GM23248 (cell line): ENCODE measurements at regions not wholly inside any gene's neighbourhood (a gene's known extent, or its start where the extent isn't known, plus 50 kb on each side); places are given as distances from the start of the nearest gene placed in this dataset.

Experiments used
- DNase-seq: peaks from one replicate; pipeline ENCODE4 v3.0.0-alpha.2; 2015
- H2AFZ ChIP-seq: fragments of 200-600 bp; sonication (generic); 2 replicates; pipeline ENCODE4 v1.6.1; 2016; ENCODE audit warnings: antibody characterized with exemption
- H3F3A ChIP-seq: fragments of 200-600 bp; sonication (generic); 2 replicates; pipeline ENCODE4 v1.6.1; 2016; ENCODE audit warnings: mild to moderate bottlenecking, antibody characterized with exemption, mixed run types; ENCODE audit not compliant: insufficient read depth
- H3K27ac ChIP-seq: fragments of 200-600 bp; sonication (generic); 2 replicates; pipeline ENCODE4 v1.5.1; 2016; ENCODE audit warnings: mild to moderate bottlenecking
- H3K27me3 ChIP-seq: fragments of 200-600 bp; sonication (generic); replicated peaks from 2 replicates; pipeline ENCODE4 v1.6.1; 2016; ENCODE audit warnings: mild to moderate bottlenecking; ENCODE audit not compliant: insufficient read depth
- H3K36me3 ChIP-seq: fragments of 200-600 bp; sonication (generic); 2 replicates; pipeline ENCODE4 v1.6.1; 2016; ENCODE audit warnings: low read depth, mild to moderate bottlenecking
- H3K4me1 ChIP-seq: fragments of 200-600 bp; sonication (generic); 2 replicates; pipeline ENCODE4 v1.6.1; 2016; ENCODE audit warnings: mild to moderate bottlenecking; ENCODE audit not compliant: insufficient read depth
- H3K4me2 ChIP-seq: fragments of 200-600 bp; sonication (generic); one replicate; pipeline ENCODE4 v1.6.1; 2016; ENCODE audit warnings: mild to moderate bottlenecking; ENCODE audit not compliant: unreplicated experiment
- H3K4me3 ChIP-seq: fragments of 200-600 bp; sonication (generic); 2 replicates; pipeline ENCODE4 v1.5.1; 2016; ENCODE audit warnings: mild to moderate bottlenecking
- H3K79me2 ChIP-seq: fragments of 200-600 bp; sonication (generic); 2 replicates; pipeline ENCODE4 v1.6.1; 2016; ENCODE audit warnings: mild to moderate bottlenecking; ENCODE audit not compliant: insufficient read depth
- H3K9ac ChIP-seq: fragments of 200-600 bp; sonication (generic); 2 replicates; pipeline ENCODE4 v1.6.1; 2016; ENCODE audit warnings: mild to moderate bottlenecking
- H3K9me2 ChIP-seq: fragments of 200-600 bp; sonication (generic); 2 replicates; pipeline ENCODE4 v1.6.1; 2016; ENCODE audit warnings: mixed run types, mild to moderate bottlenecking, moderate library complexity; ENCODE audit not compliant: insufficient read depth
- H3K9me3 ChIP-seq: fragments of 200-600 bp; sonication (generic); one replicate; pipeline ENCODE4 v1.6.1; 2017; ENCODE audit warnings: low read depth
- H4K20me1 ChIP-seq: fragments of 200-600 bp; sonication (generic); 2 replicates; pipeline ENCODE4 v1.6.0; 2016; ENCODE audit not compliant: insufficient read depth
- EZH2 ChIP-seq: fragments of 200-600 bp; sonication (generic); IDR thresholded peaks from 2 replicates; pipeline ENCODE4 v1.6.1; 2018; ENCODE audit warnings: antibody characterized with exemption, mild to moderate bottlenecking; ENCODE audit not compliant: insufficient read depth, poor library complexity, severe bottlenecking
- EZH2phosphoT487 ChIP-seq: fragments of 200-600 bp; sonication (generic); IDR thresholded peaks from 2 replicates; pipeline ENCODE4 v1.6.1; 2018; ENCODE audit warnings: antibody characterized with exemption, moderate library complexity, mild to moderate bottlenecking, low read depth; ENCODE audit not compliant: insufficient read depth
- WGBS, 2 experiments: methylation state at CpG; one replicate each; pipeline ENCODE4 v1.1.6; 2015 to 2017; ENCODE audit warnings: low lambda C conversion rate in 2 of 2, low coverage in 1 of 2; ENCODE audit errors: missing lambda C conversion rate in 2 of 2; 5-methylcytosine and 5-hydroxymethylcytosine counted together
- in situ Hi-C: fragments of 300-500 bp; cut with MboI; formaldehyde crosslinking; loops from 2 replicates; pipeline ENCODE4 v1.15.0; 2020

GRCh38 chr12:45490232-45490881, 239.1 kb upstream of the ARID2 start:
- in situ Hi-C loops = no loop called here
- Histone ChIP-seq H3K36me3 (no peaks in the 10 kb centered on the region), H3K9me3 (no peaks in the 10 kb centered on the region), H3K4me2 (no peak overlapping the region), H3K27ac (no peak overlapping the region), H3K79me2 (no peaks in the 10 kb centered on the region), H4K20me1 (no peaks in the 10 kb centered on the region), H3K4me3 (no peak overlapping the region), H3F3A (no peaks in the 10 kb centered on the region), H3K9ac (no peak overlapping the region), H3K4me1 (no peaks in the 10 kb centered on the region), H2AFZ (no peak overlapping the region), H3K27me3 (no peaks in the 10 kb centered on the region), H3K9me2 (no peaks in the 10 kb centered on the region)
- TF ChIP-seq EZH2 = no peak
- no peak for TF ChIP-seq EZH2phosphoT487
- DNase-seq = no peak
- 74 to 79% methylated on average over 7 of the region's 7 CpGs for WGBS, 2 experiments

GRCh38 chr12:45494279-45494678, 235.2 kb upstream of the ARID2 start:
- in situ Hi-C loops = no loop called here
- Histone ChIP-seq H3K27ac (no peak overlapping the region), H3K9ac (no peak overlapping the region), H3K27me3 (no peaks in the 10 kb centered on the region), H2AFZ (no peak overlapping the region), H3K79me2 (no peaks in the 10 kb centered on the region), H3K36me3 (no peaks in the 10 kb centered on the region), H3K9me2 (no peaks in the 10 kb centered on the region), H4K20me1 (no peaks in the 10 kb centered on the region), H3F3A (no peaks in the 10 kb centered on the region), H3K4me2 (no peak overlapping the region), H3K4me3 (no peak overlapping the region), H3K4me1 (no peaks in the 10 kb centered on the region), H3K9me3 (no peaks in the 10 kb centered on the region)
- WGBS, 2 experiments = 47 to 51% methylated on average over 4 of the region's 4 CpGs
- DNase-seq = no peak
- TF ChIP-seq EZH2 (no peak), EZH2phosphoT487 (no peak)

- no peaks in the 10 kb centered on the region for H3K79me2 ChIP-seq
- no peaks in the 10 kb centered on the region for H4K20me1 ChIP-seq
- no peak for DNase-seq
- no peak for TF ChIP-seq EZH2
- TF ChIP-seq EZH2phosphoT487 = no peak
- H3K4me2 ChIP-seq = no peak overlapping the region
- H3K27ac ChIP-seq = no peak overlapping the region
- H3K4me3 ChIP-seq = no peak overlapping the region
- no peaks in the 10 kb centered on the region for H3K27me3 ChIP-seq
- no peaks in the 10 kb centered on the region for H3K9me2 ChIP-seq
- in situ Hi-C loops = no loop called here
- H2AFZ ChIP-seq = no peak overlapping the region
- H3K36me3 ChIP-seq = no peaks in the 10 kb centered on the region
- 48 to 52% methylated on average over 1 of the region's 1 CpG for WGBS, 2 experiments
- no peaks in the 10 kb centered on the region for H3K4me1 ChIP-seq
- H3K9ac ChIP-seq = no peak overlapping the region
- no peaks in the 10 kb centered on the region for H3K9me3 ChIP-seq
- no peaks in the 10 kb centered on the region for H3F3A ChIP-seq
Observed at GRCh38 chr12:45498645-45499044, 230.9 kb upstream of the ARID2 start.

- no peak overlapping the region for H3K4me3 ChIP-seq
- no peaks in the 10 kb centered on the region for H3F3A ChIP-seq
- 51 to 52% methylated on average over 4 of the region's 4 CpGs for WGBS, 2 experiments
- no peaks in the 10 kb centered on the region for H3K9me2 ChIP-seq
- no peaks in the 10 kb centered on the region for H3K9me3 ChIP-seq
- H3K4me1 ChIP-seq = no peaks in the 10 kb centered on the region
- H3K36me3 ChIP-seq = no peaks in the 10 kb centered on the region
- no peak for TF ChIP-seq EZH2
- TF ChIP-seq EZH2phosphoT487 = no peak
- H3K79me2 ChIP-seq = no peaks in the 10 kb centered on the region
- H3K4me2 ChIP-seq = no peak overlapping the region
- no peaks in the 10 kb centered on the region for H4K20me1 ChIP-seq
- in situ Hi-C loops = no loop called here
- H3K27ac ChIP-seq = no peak overlapping the region
- no peaks in the 10 kb centered on the region for H3K27me3 ChIP-seq
- no peak for DNase-seq
- no peak overlapping the region for H2AFZ ChIP-seq
- H3K9ac ChIP-seq = no peak overlapping the region
Observed at GRCh38 chr12:45502481-45503128, 226.9 kb upstream of the ARID2 start.
